Transverse colon (tissue), 4 donors: ENCODE measurements at regions not wholly inside any gene's neighbourhood (a gene's known extent, or its start where the extent isn't known, plus 50 kb on each side); places are given as distances from the start of the nearest gene placed in this dataset.

Experiments used
- CTCF ChIP-seq, 5 experiments: fragments of 200-600 bp in 3 of 5; fragments of 450-650 bp in 2 of 5; sonication (generic) in 3 of 5; IDR thresholded peaks; 1 replicate in 2 of 5; 2 replicates in 3 of 5; pipeline ENCODE4 v1.5.1; 2016 to 2017; ENCODE audit warnings: antibody characterized with exemption in 5 of 5, inconsistent platforms in 3 of 5, mild to moderate bottlenecking in 2 of 5, moderate library complexity in 1 of 5
- EP300 ChIP-seq: sonication (generic); formaldehyde crosslinking; IDR thresholded peaks from one replicate; pipeline ENCODE4 v1.6.1; 2017; ENCODE audit warnings: antibody characterized with exemption, low read depth
- POLR2A ChIP-seq: fragments of 450-650 bp; IDR thresholded peaks from one replicate; pipeline ENCODE4 v1.6.1; 2016; ENCODE audit warnings: antibody characterized with exemption, mild to moderate bottlenecking, moderate library complexity
- POLR2AphosphoS5 ChIP-seq, 3 donors: sonication (generic); formaldehyde crosslinking; IDR thresholded peaks; one replicate each; pipeline ENCODE4 v1.6.1; 2016; ENCODE audit warnings: antibody characterized with exemption in 3 of 3

GRCh38 chr18:71370671-71371445, 1082.0 kb downstream of the SOCS6 start:
- TF ChIP-seq CTCF (IDR thresholded peaks at IDR 0.05) (no peak), POLR2AphosphoS5 (IDR thresholded peaks at IDR 0.05) (no peak), POLR2A (no peak), EP300 (no peak)
